SK-N-SH treated with all-trans-retinoic acid at 6 μM for 48 hours (cell line): ENCODE measurements at regions not wholly inside any gene's neighbourhood (a gene's known extent, or its start where the extent isn't known, plus 50 kb on each side); places are given as distances from the start of the nearest gene placed in this dataset.

Source experiments
- BACH2 ChIP-seq: fragments of 250-450 bp; sonication (Bioruptor Pico); IDR thresholded peaks from 2 replicates; pipeline ENCODE4 v1.9.0; 2021; ENCODE audit warnings: mild to moderate bottlenecking, borderline replicate concordance
- ZFP3 ChIP-seq: fragments of 250-450 bp; sonication (Bioruptor Pico); IDR thresholded peaks from 2 replicates; pipeline ENCODE4 v1.5.0; 2020; ENCODE audit warnings: mild to moderate bottlenecking, moderate library complexity
- TF ChIP-seq, protein P1 (sequence below): fragments of 250-450 bp; sonication (Bioruptor Pico); IDR thresholded peaks from 2 replicates; pipeline ENCODE4 v1.8.0; 2020; ENCODE audit warnings: mild to moderate bottlenecking, moderate library complexity, borderline replicate concordance
- TF ChIP-seq, protein P2 (sequence below): fragments of 250-450 bp; sonication (Bioruptor Pico); IDR thresholded peaks from 2 replicates; pipeline ENCODE4 v1.5.1; 2021; ENCODE audit warnings: mild to moderate bottlenecking, moderate library complexity

DNA sequence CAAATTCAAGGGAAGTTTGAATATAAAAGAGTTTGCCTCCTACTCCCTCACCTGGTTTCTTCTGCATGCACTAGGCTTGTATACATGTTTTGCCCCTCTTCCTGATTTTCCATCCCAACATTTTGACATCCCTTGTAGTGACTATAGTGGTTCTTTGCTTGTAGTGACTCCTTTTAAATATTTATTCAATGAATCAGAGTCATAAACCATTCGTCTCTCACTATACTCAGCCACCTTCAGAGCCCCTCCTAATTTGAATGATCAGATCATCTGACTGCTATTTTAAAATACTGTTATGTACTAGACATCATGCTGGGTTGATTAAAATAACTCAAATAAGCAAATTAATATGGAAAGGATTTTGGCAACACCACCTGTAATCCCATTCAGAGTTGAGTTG is 492.1 kb upstream of the PIK3C3 start:
- TF ChIP-seq ZFP3 (CRISPR knock-in tag) (no peak), BACH2 (no peak)
- TF ChIP-seq, protein P1, sequence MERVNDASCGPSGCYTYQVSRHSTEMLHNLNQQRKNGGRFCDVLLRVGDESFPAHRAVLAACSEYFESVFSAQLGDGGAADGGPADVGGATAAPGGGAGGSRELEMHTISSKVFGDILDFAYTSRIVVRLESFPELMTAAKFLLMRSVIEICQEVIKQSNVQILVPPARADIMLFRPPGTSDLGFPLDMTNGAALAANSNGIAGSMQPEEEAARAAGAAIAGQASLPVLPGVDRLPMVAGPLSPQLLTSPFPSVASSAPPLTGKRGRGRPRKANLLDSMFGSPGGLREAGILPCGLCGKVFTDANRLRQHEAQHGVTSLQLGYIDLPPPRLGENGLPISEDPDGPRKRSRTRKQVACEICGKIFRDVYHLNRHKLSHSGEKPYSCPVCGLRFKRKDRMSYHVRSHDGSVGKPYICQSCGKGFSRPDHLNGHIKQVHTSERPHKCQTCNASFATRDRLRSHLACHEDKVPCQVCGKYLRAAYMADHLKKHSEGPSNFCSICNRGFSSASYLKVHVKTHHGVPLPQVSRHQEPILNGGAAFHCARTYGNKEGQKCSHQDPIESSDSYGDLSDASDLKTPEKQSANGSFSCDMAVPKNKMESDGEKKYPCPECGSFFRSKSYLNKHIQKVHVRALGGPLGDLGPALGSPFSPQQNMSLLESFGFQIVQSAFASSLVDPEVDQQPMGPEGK: no peak
- TF ChIP-seq, protein P2, sequence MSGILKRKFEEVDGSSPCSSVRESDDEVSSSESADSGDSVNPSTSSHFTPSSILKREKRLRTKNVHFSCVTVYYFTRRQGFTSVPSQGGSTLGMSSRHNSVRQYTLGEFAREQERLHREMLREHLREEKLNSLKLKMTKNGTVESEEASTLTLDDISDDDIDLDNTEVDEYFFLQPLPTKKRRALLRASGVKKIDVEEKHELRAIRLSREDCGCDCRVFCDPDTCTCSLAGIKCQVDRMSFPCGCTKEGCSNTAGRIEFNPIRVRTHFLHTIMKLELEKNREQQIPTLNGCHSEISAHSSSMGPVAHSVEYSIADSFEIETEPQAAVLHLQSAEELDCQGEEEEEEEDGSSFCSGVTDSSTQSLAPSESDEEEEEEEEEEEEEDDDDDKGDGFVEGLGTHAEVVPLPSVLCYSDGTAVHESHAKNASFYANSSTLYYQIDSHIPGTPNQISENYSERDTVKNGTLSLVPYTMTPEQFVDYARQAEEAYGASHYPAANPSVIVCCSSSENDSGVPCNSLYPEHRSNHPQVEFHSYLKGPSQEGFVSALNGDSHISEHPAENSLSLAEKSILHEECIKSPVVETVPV (CRISPR knock-in tag): no peak
